ENCODE measurements at regions not wholly inside any gene's neighbourhood (a gene's known extent, or its start where the extent isn't known, plus 50 kb on each side); places are given as distances from the start of the nearest gene placed in this dataset.

DNA sequence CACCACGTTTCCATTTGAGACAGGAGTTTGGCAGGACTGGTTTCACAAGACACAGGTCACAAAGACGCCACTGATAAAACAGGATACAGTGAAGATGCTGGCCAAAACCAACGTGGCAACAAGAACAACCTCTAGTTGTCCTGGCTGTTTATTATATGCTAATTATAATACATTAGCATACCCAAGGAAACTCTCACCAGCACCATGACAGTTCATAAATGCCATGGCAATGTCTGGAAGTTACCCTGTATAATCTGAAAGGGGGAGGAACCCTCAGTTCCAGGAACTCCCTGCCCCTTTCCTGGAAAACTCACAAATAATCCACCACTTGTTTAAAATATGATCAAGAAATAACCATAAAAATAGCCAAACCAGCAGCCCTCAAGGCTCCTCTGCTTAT, 148.3 kb downstream of the RBM43 start:
- Histone ChIP-seq H3K79me2 (ENCODE audit: control insufficient read depth, low read length) (no peaks in the 10 kb centered on the region), H3K27me3 (ENCODE audit: control insufficient read depth, low read length) (no peaks in the 10 kb centered on the region), H3K27ac (ENCODE audit: low read depth, low read length) (no peak overlapping the region), H3K4me2 (ENCODE audit: low read length) (no peak overlapping the region), H4K20me1 (ENCODE audit: control insufficient read depth, insufficient read depth, low read depth, low read length) (no peaks in the 10 kb centered on the region), H3K9me2 (replicated peaks; ENCODE audit: control insufficient read depth, low read length) (no peaks in the 10 kb centered on the region), H3K4me3 (ENCODE audit: low read length) (no peak overlapping the region), H3K4me1 (ENCODE audit: control insufficient read depth, low read length) (no peaks in the 10 kb centered on the region), H3F3A (ENCODE audit: control insufficient read depth, insufficient read depth) (no peaks in the 10 kb centered on the region), H3K36me3 (ENCODE audit: control insufficient read depth, low read length) (no peaks in the 10 kb centered on the region), H3K9me3 (ENCODE audit: control insufficient read depth, insufficient read depth, low read length) (no peaks in the 10 kb centered on the region)
- no peak for TF ChIP-seq EZH2phosphoT487 (IDR thresholded peaks at IDR 0.05; ENCODE audit: borderline replicate concordance, low read length)
- TF ChIP-seq, protein P1, sequence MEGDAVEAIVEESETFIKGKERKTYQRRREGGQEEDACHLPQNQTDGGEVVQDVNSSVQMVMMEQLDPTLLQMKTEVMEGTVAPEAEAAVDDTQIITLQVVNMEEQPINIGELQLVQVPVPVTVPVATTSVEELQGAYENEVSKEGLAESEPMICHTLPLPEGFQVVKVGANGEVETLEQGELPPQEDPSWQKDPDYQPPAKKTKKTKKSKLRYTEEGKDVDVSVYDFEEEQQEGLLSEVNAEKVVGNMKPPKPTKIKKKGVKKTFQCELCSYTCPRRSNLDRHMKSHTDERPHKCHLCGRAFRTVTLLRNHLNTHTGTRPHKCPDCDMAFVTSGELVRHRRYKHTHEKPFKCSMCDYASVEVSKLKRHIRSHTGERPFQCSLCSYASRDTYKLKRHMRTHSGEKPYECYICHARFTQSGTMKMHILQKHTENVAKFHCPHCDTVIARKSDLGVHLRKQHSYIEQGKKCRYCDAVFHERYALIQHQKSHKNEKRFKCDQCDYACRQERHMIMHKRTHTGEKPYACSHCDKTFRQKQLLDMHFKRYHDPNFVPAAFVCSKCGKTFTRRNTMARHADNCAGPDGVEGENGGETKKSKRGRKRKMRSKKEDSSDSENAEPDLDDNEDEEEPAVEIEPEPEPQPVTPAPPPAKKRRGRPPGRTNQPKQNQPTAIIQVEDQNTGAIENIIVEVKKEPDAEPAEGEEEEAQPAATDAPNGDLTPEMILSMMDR (IDR thresholded peaks at IDR 0.05; ENCODE audit: low read depth, low read length, poor library complexity, severe bottlenecking): no peak

DNA sequence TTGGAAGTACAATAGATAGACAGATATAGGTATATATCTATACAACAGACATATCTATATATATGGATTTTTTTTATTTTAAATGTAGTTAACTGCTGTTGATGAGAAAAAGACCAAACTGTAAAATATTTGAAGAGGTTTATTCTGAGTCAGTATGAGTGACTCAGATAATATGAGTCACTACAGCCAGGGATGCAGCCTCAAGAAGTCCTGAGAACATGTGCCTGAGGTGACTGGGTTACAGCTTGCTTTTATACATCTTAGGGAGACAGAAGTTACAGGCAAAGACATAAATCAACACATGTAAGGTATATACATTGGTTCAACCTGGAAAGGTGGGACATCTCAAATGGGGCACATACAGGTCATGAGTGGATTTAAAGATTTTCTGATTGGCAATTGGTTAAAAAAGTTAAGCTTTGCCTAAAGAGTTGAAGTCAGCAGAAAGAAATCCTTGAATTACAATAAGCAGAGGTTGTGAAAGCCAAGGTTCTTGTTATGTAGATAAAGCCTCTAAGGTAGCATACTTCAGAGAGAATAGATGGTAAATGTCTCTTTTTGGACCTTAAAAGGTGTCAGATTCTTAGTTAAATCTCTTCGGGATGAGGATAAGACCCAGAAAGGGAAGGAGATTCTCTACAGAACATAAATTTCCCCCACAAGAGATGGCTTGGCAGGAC, 149.9 kb downstream of the RBM43 start:
- H3K36me3 ChIP-seq (ENCODE audit: control insufficient read depth, low read length): no peaks in the 10 kb centered on the region
- H3K79me2 ChIP-seq (ENCODE audit: control insufficient read depth, low read length): no peaks in the 10 kb centered on the region
- H3K27me3 ChIP-seq (ENCODE audit: control insufficient read depth, low read length): no peaks in the 10 kb centered on the region
- TF ChIP-seq EZH2phosphoT487 (IDR thresholded peaks at IDR 0.05; ENCODE audit: borderline replicate concordance, low read length): no peak
- TF ChIP-seq, protein P1 (IDR thresholded peaks at IDR 0.05; ENCODE audit: low read depth, low read length, poor library complexity, severe bottlenecking): no peak
- H3K4me3 ChIP-seq (ENCODE audit: low read length): no peak overlapping the region
- H3K4me2 ChIP-seq (ENCODE audit: low read length): no peak overlapping the region
- H4K20me1 ChIP-seq (ENCODE audit: control insufficient read depth, insufficient read depth, low read depth, low read length): no peaks in the 10 kb centered on the region
- no peak overlapping the region for H3K27ac ChIP-seq (ENCODE audit: low read depth, low read length)
- no peaks in the 10 kb centered on the region for H3K4me1 ChIP-seq (ENCODE audit: control insufficient read depth, low read length)
- H3K9me3 ChIP-seq (ENCODE audit: control insufficient read depth, insufficient read depth, low read length): no peaks in the 10 kb centered on the region
- H3K9me2 ChIP-seq (replicated peaks; ENCODE audit: control insufficient read depth, low read length): no peaks in the 10 kb centered on the region
- H3F3A ChIP-seq (ENCODE audit: control insufficient read depth, insufficient read depth): no peaks in the 10 kb centered on the region

DNA sequence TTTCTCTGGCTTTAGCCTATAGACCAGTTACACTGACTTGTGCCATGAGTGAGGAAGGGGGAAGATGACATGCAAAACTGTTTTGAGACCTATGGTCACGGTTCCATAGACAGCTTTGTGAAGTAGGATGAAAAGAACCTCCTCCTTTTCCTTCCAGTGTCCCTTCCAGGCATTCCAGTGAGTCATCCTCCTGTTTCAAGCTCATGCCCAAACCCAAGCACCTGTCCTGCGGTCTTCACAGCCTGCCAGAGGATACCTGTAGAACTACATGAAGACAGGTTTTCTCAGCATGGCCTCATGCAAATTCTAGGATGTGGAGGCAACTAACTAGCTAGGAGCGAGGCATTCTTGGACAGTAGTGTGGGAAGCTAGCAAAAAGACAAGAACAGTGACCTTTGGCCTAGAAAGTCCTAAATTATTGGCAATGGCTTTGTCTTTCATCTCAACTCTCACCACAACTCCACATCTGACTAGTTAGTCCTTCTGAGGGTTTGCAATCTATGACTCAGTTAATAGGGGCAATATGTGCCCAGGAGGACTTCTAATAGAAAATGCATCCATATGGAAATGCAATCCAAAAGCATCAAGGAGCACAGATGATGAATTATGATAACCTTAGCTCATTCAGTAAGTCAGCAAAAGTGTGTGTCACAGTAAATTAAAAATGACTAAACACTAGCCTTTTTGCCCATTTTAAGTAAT, 154.7 kb downstream of the RBM43 start:
- H3K27me3 ChIP-seq (ENCODE audit: control insufficient read depth, low read length): no peaks in the 10 kb centered on the region
- no peaks in the 10 kb centered on the region for H3K36me3 ChIP-seq (ENCODE audit: control insufficient read depth, low read length)
- TF ChIP-seq EZH2phosphoT487 (IDR thresholded peaks at IDR 0.05; ENCODE audit: borderline replicate concordance, low read length): no peak
- TF ChIP-seq, protein P1 (IDR thresholded peaks at IDR 0.05; ENCODE audit: low read depth, low read length, poor library complexity, severe bottlenecking): no peak
- H3K4me3 ChIP-seq (ENCODE audit: low read length): no peak overlapping the region
- no peaks in the 10 kb centered on the region for H4K20me1 ChIP-seq (ENCODE audit: control insufficient read depth, insufficient read depth, low read depth, low read length)
- no peak overlapping the region for H3K4me2 ChIP-seq (ENCODE audit: low read length)
- H3F3A ChIP-seq (ENCODE audit: control insufficient read depth, insufficient read depth): no peaks in the 10 kb centered on the region
- H3K9me2 ChIP-seq (replicated peaks; ENCODE audit: control insufficient read depth, low read length): no peaks in the 10 kb centered on the region
- no peaks in the 10 kb centered on the region for H3K79me2 ChIP-seq (ENCODE audit: control insufficient read depth, low read length)
- H3K4me1 ChIP-seq (ENCODE audit: control insufficient read depth, low read length): no peaks in the 10 kb centered on the region
- no peak overlapping the region for H3K27ac ChIP-seq (ENCODE audit: low read depth, low read length)
- H3K9me3 ChIP-seq (ENCODE audit: control insufficient read depth, insufficient read depth, low read length): no peaks in the 10 kb centered on the region

Measured in DOHH2 (cell line).